ENCODE measurements at regions not wholly inside any gene's neighbourhood (a gene's known extent, or its start where the extent isn't known, plus 50 kb on each side); places are given as distances from the start of the nearest gene placed in this dataset.

DNA sequence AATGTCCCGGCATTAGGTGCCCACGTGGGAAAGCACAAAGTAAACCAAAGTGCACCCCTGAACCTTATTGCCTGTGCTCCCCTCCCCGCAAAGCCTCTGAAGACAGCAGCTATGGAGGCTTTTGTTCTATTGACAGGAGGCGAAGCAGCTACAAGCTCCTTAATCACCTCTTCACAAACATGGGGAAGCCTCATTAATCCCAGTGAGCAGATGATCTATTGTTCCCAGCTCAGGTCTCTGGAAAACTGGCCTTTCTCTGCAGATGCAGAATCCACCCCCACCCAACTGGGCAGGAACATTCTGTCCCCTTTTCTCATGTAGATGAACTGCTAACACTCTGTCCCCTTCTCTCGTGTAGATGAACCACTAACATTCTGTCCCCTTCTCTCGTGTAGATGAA lies 190.5 kb upstream of the CSF3R start:
- no peaks in the 10 kb centered on the region for H3K9me3 Mint-ChIP-seq

GRCh38 chr1:36669262-36669661 lies 186.5 kb upstream of the CSF3R start:
- DNase-seq (no peak), ATAC-seq (ENCODE audit: poor library complexity) (no peak)
- no peak overlapping the region for H3K27ac ChIP-seq (ENCODE audit: low read depth in 1 of 2, low read length in 2 of 2)
- Mint-ChIP-seq H3K36me3 (ENCODE audit: low read depth) (no peaks in the 10 kb centered on the region), H3K27me3 (peaks cover 15% of the 10 kb centered on the region), H3K27ac (no peak overlapping the region), H3K4me1 (ENCODE audit: low read depth) (no peaks in the 10 kb centered on the region), H3K9me3 (no peaks in the 10 kb centered on the region), H3K4me3 (no peak overlapping the region)
- H3K27me3 ChIP-seq (ENCODE audit: control insufficient read depth in 1 of 2, insufficient read depth in 2 of 2, low read length in 2 of 2): peaks cover 13 to 22% of the 10 kb centered on the region in 2 experiments
- no peaks in the 10 kb centered on the region for H3K4me1 ChIP-seq (ENCODE audit: insufficient read depth, low read length)
- ChIA-PET POLR2A (no interaction called here), CTCF (no interaction called here)
- intact Hi-C loops (cut with DNase I, micrococcal nuclease): no loop called here
- TF ChIP-seq, protein P1, sequence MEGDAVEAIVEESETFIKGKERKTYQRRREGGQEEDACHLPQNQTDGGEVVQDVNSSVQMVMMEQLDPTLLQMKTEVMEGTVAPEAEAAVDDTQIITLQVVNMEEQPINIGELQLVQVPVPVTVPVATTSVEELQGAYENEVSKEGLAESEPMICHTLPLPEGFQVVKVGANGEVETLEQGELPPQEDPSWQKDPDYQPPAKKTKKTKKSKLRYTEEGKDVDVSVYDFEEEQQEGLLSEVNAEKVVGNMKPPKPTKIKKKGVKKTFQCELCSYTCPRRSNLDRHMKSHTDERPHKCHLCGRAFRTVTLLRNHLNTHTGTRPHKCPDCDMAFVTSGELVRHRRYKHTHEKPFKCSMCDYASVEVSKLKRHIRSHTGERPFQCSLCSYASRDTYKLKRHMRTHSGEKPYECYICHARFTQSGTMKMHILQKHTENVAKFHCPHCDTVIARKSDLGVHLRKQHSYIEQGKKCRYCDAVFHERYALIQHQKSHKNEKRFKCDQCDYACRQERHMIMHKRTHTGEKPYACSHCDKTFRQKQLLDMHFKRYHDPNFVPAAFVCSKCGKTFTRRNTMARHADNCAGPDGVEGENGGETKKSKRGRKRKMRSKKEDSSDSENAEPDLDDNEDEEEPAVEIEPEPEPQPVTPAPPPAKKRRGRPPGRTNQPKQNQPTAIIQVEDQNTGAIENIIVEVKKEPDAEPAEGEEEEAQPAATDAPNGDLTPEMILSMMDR (IDR thresholded peaks at IDR 0.05): no peak
- H3K9me3 ChIP-seq (ENCODE audit: control insufficient read depth in 1 of 2, insufficient read depth in 1 of 2, low read length in 2 of 2): no peaks in the 10 kb centered on the region
- H3K4me3 ChIP-seq (ENCODE audit: low read length): no peak overlapping the region
- H3K36me3 ChIP-seq (ENCODE audit: insufficient read depth, low read length): no peaks in the 10 kb centered on the region

More for the DNA sequence above, 190.5 kb upstream of the CSF3R start:
- no peak overlapping the region for H3K27ac Mint-ChIP-seq
- peaks cover 22% of the 10 kb centered on the region for H3K27me3 Mint-ChIP-seq
- TF ChIP-seq, protein P1 (IDR thresholded peaks at IDR 0.05): no peak
- H3K4me3 Mint-ChIP-seq: no peak overlapping the region
- no peak overlapping the region for H3K4me3 ChIP-seq (ENCODE audit: low read length)
- H3K4me1 Mint-ChIP-seq (ENCODE audit: low read depth): no peaks in the 10 kb centered on the region
- intact Hi-C loops (cut with DNase I, micrococcal nuclease): no loop called here
- CTCF ChIA-PET: no interaction called here
- no peaks in the 10 kb centered on the region for H3K9me3 ChIP-seq (ENCODE audit: control insufficient read depth in 1 of 2, insufficient read depth in 1 of 2, low read length in 2 of 2)
- no peak overlapping the region for H3K27ac ChIP-seq (ENCODE audit: low read depth in 1 of 2, low read length in 2 of 2)
- H3K36me3 Mint-ChIP-seq (ENCODE audit: low read depth): no peaks in the 10 kb centered on the region
- POLR2A ChIA-PET: no interaction called here
- no peak for DNase-seq
- no peak for ATAC-seq (ENCODE audit: poor library complexity)
- no peaks in the 10 kb centered on the region for H3K4me1 ChIP-seq (ENCODE audit: insufficient read depth, low read length)
- peaks cover 23 to 35% of the 10 kb centered on the region in 2 experiments for H3K27me3 ChIP-seq (ENCODE audit: control insufficient read depth in 1 of 2, insufficient read depth in 2 of 2, low read length in 2 of 2)
- no peaks in the 10 kb centered on the region for H3K36me3 ChIP-seq (ENCODE audit: insufficient read depth, low read length)

DNA sequence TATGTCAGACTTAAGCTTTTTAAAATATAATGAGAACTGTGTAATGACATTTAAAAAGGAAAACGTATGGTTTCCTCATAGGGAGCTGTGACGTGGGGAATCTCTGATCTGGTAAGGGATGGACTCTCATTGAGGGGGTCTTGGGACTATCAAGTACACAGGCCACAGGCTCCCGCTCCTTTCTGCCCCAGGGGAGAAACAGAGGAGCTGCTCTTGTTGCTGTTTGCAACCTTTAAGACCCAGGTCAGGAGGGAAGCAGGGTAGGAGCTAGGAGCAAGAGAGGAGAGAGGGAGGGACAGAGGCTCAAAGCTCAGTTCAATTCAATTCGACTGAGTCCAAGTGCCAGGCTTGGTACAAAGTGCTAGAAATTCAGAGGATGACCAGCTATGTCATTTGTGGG lies 185.1 kb upstream of the CSF3R start:
- no peak for DNase-seq
- no peak overlapping the region for H3K4me3 ChIP-seq (ENCODE audit: low read length)
- Mint-ChIP-seq H3K27ac (no peak overlapping the region), H3K4me3 (no peak overlapping the region), H3K36me3 (ENCODE audit: low read depth) (no peaks in the 10 kb centered on the region), H3K9me3 (no peaks in the 10 kb centered on the region), H3K4me1 (ENCODE audit: low read depth) (no peaks in the 10 kb centered on the region), H3K27me3 (peaks cover 15% of the 10 kb centered on the region)
- H3K9me3 ChIP-seq (ENCODE audit: control insufficient read depth in 1 of 2, insufficient read depth in 1 of 2, low read length in 2 of 2): no peaks in the 10 kb centered on the region
- peaks cover 12 to 14% of the 10 kb centered on the region in 2 experiments for H3K27me3 ChIP-seq (ENCODE audit: control insufficient read depth in 1 of 2, insufficient read depth in 2 of 2, low read length in 2 of 2)
- H3K4me1 ChIP-seq (ENCODE audit: insufficient read depth, low read length): no peaks in the 10 kb centered on the region
- no peak for ATAC-seq (ENCODE audit: poor library complexity)
- H3K27ac ChIP-seq (ENCODE audit: low read depth in 1 of 2, low read length in 2 of 2): no peak overlapping the region
- intact Hi-C loops (cut with DNase I, micrococcal nuclease): no loop called here
- TF ChIP-seq, protein P1 (IDR thresholded peaks at IDR 0.05): no peak
- CTCF ChIA-PET: no interaction called here
- POLR2A ChIA-PET: no interaction called here
- H3K36me3 ChIP-seq (ENCODE audit: insufficient read depth, low read length): no peaks in the 10 kb centered on the region

Measured in CD4-positive, alpha-beta T cell (primary cell).